Daoy (cell line): ENCODE measurements at regions not wholly inside any gene's neighbourhood (a gene's known extent, or its start where the extent isn't known, plus 50 kb on each side); places are given as distances from the start of the nearest gene placed in this dataset.

Source experiments
- DNase-seq: peaks from one replicate; pipeline ENCODE4 v3.0.0-alpha.2; 2015; ENCODE audit warnings: low read depth

GRCh38 chr4:158008551-158009218, 164.1 kb downstream of the GASK1B start:
- peak; percentile 41 for DNase-seq

- no peak for DNase-seq
Measured at GRCh38 chr4:158007566-158007965, 165.3 kb downstream of the GASK1B start.

- no peak for DNase-seq
Measured at GRCh38 chr4:158006990-158007389, 165.8 kb downstream of the GASK1B start.

- DNase-seq, result no peak
Measured at GRCh38 chr4:158005021-158005420, 167.8 kb downstream of the GASK1B start.

GRCh38 chr4:158004101-158004500, 168.7 kb downstream of the GASK1B start:
- DNase-seq, result no peak

GRCh38 chr4:158003212-158003611, 169.6 kb downstream of the GASK1B start:
- DNase-seq, result no peak

- no peak for DNase-seq
Measured at GRCh38 chr4:158002173-158002572, 170.7 kb downstream of the GASK1B start.

- no peak for DNase-seq
Measured at GRCh38 chr4:158001756-158002155, 171.1 kb downstream of the GASK1B start.

GRCh38 chr4:157999723-158000122, 173.1 kb downstream of the GASK1B start:
- no peak for DNase-seq

- no peak for DNase-seq
Measured at GRCh38 chr4:157997296-157997695, 175.5 kb downstream of the GASK1B start.

- DNase-seq, result no peak
Measured at GRCh38 chr4:157996061-157997028, 176.5 kb downstream of the GASK1B start.

- DNase-seq, result no peak
Measured at GRCh38 chr4:157994863-157995262, 178.0 kb downstream of the GASK1B start.

GRCh38 chr4:157992948-157993839, 179.6 kb downstream of the GASK1B start:
- no peak for DNase-seq

- DNase-seq, result peak; percentile 21
Measured at GRCh38 chr4:157992038-157992705, 180.7 kb downstream of the GASK1B start.

GRCh38 chr4:157988641-157989040, 184.2 kb downstream of the GASK1B start:
- no peak for DNase-seq

- DNase-seq, result peak; percentile 1
Measured at GRCh38 chr4:157984285-157984911, 188.4 kb downstream of the GASK1B start.

- peak; percentile 1 for DNase-seq
Measured at GRCh38 chr4:157983300-157983699, 189.5 kb downstream of the GASK1B start.

- DNase-seq, result no peak
Measured at GRCh38 chr4:157980158-157980557, 192.7 kb downstream of the GASK1B start.

GRCh38 chr4:157978680-157979361, 194.0 kb downstream of the GASK1B start:
- peak; percentile 40 for DNase-seq

- DNase-seq, result no peak
Measured at GRCh38 chr4:157977086-157977485, 195.7 kb downstream of the GASK1B start.
